Peyer's patch (tissue), 4 donors: ENCODE measurements at regions not wholly inside any gene's neighbourhood (a gene's known extent, or its start where the extent isn't known, plus 50 kb on each side); places are given as distances from the start of the nearest gene placed in this dataset.

Experiments
- POLR2A ChIP-seq, 2 donors: fragments of 450-650 bp; IDR thresholded peaks; one replicate each; pipeline ENCODE4 v1.5.1; 2017; ENCODE audit warnings: antibody characterized with exemption in 2 of 2, mild to moderate bottlenecking in 2 of 2, moderate library complexity in 2 of 2
- TF ChIP-seq, protein P1 (sequence below), 6 experiments: fragments of 450-650 bp in 4 of 6; fragments of 200-600 bp in 2 of 6; sonication (generic) in 1 of 6; IDR thresholded peaks; one replicate each; pipeline ENCODE4 v1.5.1; 2017 to 2019; ENCODE audit warnings: antibody characterized with exemption in 6 of 6, mild to moderate bottlenecking in 3 of 6, moderate library complexity in 1 of 6

DNA sequence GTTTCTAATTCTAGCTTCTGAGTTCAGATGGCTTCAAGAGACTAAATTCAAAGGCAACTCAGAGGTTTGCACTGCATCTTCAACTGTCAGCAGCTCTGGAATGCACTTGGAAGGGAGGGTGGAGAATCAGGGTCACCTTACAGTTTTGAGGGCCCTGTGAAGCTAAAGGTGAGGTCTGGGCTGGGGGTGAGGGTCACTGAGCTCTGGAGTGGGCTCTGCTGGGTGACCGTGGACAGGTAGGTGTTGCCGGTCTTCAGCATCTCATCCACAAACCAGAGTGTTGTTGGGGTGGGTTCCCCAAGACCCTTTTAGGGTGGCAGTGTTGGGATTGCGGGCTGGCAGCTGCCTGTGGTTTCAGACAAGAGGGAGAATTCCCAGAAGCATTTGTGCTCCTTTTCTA, 70.1 kb upstream of the CXCR4 start:
- no peak for TF ChIP-seq POLR2A (IDR thresholded peaks at IDR 0.05)
- TF ChIP-seq, protein P1, sequence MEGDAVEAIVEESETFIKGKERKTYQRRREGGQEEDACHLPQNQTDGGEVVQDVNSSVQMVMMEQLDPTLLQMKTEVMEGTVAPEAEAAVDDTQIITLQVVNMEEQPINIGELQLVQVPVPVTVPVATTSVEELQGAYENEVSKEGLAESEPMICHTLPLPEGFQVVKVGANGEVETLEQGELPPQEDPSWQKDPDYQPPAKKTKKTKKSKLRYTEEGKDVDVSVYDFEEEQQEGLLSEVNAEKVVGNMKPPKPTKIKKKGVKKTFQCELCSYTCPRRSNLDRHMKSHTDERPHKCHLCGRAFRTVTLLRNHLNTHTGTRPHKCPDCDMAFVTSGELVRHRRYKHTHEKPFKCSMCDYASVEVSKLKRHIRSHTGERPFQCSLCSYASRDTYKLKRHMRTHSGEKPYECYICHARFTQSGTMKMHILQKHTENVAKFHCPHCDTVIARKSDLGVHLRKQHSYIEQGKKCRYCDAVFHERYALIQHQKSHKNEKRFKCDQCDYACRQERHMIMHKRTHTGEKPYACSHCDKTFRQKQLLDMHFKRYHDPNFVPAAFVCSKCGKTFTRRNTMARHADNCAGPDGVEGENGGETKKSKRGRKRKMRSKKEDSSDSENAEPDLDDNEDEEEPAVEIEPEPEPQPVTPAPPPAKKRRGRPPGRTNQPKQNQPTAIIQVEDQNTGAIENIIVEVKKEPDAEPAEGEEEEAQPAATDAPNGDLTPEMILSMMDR (IDR thresholded peaks at IDR 0.05) = no peak
